ENCODE measurements at regions not wholly inside any gene's neighbourhood (a gene's known extent, or its start where the extent isn't known, plus 50 kb on each side); places are given as distances from the start of the nearest gene placed in this dataset.
"Not testable (repeated sequence)": the region's sequence is repeated elsewhere in the genome, so short reads cannot be mapped to it uniquely, and the experiment has no call there.

- no peak for DNase-seq (ENCODE audit: low spot score)
Observed at GRCh38 chr2:207409517-207409916, 120.2 kb upstream of the CREB1 start.

DNA sequence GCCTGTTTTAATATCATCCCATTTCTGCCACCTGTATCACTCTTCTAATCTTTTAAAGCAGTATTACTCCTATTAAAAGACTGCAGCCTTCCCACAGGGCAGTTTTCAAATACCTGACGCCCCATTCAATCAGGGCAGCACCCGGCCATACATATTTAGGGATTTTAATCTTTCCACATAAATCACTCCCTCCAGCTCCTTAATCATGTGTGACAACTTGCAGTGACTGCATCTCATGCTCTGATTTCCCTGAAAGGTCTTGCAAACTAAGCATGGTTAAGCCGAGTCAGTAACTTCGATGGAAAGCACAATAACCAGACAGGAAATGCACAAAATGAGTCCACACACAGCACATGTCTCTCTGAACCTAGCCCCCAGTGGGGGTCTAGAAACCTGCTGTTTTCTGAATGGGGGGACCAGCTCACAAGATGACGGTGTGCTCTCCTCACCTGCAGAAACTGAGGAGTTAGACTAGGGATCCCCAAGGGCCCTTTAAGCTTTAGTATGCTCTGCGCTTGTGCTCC is 116.9 kb upstream of the CREB1 start:
- no peak for DNase-seq (ENCODE audit: low spot score)

GRCh38 chr2:207413376-207413907 is 116.3 kb upstream of the CREB1 start:
- DNase-seq (ENCODE audit: low spot score) = no peak

DNA sequence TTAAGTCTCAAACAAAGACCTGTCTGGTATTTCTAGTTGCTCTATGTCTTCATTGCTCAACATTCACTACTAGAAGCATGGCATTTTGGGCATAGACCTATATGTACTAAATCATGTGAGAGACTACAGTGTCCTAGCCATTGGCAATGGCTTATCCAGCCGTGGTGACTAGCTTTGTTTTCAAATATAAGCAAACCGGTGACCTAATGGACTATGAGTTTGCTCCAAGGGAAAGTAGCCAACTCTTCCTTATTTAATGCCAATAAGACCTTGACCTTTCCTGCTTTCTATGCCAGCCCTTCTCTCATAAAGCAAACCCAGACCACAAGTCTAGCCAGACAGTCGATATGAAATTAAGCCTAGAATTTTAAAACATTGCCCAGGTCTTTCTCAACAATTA is 113.7 kb upstream of the CREB1 start:
- no peak for DNase-seq (ENCODE audit: low spot score)

DNA sequence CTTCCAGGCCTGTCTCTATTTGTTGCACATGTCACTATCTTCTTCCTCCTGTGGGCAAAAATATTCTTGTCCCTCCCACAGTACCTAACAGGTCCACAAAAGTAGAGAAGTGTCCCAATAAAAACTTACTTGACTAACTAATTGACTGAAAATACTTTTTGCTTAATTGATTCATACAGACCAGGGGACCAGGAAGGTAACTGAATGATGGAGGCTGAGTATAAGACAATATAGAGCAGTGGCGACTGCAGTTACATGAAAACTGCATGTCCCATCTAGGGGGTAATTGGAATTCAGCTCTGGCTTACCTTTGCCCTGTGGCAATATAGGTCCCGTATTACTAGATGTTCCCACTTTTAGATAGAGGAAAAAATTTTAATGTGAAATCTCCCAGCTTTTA is 112.9 kb upstream of the CREB1 start:
- no peak for DNase-seq (ENCODE audit: low spot score)

DNA sequence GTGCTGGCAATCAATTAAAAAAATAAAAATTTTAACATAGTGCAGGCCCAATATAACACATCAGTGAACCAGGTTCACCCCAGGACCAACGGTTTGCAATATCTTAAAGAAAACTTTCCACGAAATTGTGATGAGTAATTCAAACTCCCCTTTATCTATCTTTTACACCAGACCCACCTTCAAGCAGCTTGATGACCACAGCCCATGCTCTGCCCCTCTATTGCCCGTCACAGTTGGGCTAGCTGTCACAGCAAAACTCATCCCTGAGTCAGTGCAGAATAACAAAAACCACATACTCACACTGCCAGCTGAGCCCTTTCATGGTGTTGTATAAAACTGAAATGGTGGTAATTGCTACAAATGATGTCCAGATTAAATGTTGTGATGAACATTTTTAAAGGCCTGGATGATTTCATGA is 112.5 kb upstream of the CREB1 start:
- no peak for DNase-seq (ENCODE audit: low spot score)

DNA sequence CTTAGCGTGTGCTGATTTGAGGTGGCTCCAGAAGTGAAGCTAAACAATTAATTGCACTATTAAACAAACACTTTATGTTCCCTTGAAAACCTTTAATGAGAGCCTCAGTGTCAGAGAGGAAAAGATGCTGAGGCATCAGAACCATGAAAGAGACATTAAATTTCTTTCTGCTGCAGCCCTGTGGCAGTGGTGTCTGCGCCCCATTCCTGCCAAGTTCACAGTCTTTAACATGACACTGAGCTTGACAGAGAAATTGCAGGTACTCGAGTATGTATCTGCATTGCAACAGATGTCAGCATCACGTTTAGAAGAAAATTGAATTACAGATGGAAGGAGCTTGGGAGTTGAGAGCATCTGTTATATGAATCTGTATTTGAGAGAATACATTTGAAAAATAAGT is 111.3 kb upstream of the CREB1 start:
- DNase-seq (ENCODE audit: low spot score) = no peak

DNA sequence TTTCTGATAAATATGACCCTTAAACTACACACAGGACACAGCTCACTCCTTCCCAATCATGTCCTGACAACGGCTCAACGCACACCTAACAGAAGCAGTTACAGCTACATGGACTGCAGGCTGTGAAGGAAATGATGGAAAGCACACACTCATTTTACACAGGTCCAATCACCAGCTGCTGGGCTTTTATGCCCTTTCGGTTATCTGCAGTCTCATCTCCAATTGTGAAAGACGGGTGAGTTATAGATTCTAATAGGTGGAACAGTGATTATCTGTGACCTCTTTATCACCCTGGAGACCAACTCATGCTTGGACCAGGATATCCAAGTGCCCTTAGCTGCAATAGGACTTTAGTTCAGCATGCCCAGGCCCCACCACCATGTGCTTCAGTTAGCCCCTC is 110.4 kb upstream of the CREB1 start:
- no peak for DNase-seq (ENCODE audit: low spot score)

DNA sequence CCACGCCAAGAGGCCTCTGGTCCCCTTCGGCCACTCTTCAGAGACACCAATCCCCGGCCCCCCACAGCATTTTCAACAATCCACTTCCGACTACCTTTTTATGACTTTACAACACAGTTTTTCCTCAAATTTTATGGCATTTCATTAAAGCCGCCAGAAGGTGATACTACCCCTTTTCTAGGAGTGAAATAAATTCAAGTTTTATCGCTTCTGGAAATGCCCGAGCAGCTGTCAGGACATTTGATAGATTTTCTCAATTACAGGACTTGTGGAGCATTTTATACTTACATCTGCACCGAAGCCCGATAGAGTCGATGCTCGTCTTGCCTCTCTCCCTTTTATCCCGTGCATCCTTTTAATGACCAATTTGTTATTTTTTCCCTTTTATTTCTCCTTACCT is 108.1 kb upstream of the CREB1 start:
- no peak for DNase-seq (ENCODE audit: low spot score)

GRCh38 chr2:207422380-207422779 is 107.4 kb upstream of the CREB1 start:
- no peak for DNase-seq (ENCODE audit: low spot score)

DNA sequence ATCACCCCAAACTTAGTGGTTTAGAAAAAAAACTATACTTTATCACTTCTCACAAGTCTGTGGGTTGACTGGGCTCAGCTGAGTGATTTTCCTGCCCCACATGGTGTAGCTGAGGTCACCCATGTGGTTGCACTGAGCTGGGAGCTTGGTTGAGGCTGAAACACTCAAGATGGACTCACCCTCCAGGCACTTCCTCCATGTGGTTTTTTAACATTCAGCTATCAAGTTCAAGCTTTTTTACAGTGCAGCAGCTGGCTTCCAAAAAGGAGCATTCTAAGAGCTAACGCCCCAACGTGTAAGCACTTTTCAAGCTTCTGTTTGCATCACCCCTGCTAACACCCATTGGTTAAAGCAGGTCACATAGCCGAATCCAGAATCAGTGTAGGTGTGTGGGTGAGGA is 105.9 kb upstream of the CREB1 start:
- peak; percentile 59 for DNase-seq (ENCODE audit: low spot score)

GRCh38 chr2:207427986-207428385 is 101.8 kb upstream of the CREB1 start:
- no peak for DNase-seq (ENCODE audit: low spot score)

GRCh38 chr2:207428573-207428972 is 101.2 kb upstream of the CREB1 start:
- no peak for DNase-seq (ENCODE audit: low spot score)

DNA sequence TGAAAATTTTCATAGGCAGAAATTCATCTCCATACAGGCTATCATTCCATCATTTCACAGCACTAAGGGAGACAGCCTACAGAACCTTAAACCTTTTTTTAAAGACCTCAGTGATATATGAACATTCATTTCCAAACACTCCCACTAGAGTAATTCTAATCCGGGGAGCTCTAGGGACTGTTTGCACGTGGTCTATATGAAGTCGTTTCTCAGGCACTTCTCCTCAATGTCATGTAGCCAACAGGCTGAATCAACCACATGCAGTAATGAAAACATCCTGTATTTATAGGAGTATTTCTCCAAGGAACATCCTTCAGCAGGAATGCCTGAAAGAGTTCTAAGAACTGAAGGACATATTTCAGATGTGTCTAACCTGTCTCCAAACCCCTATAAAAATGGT is 97.3 kb upstream of the CREB1 start:
- DNase-seq (ENCODE audit: low spot score) = peak; percentile 35

GRCh38 chr2:207434306-207434705 is 95.5 kb upstream of the CREB1 start:
- DNase-seq (ENCODE audit: low spot score) = no peak

- no peak for DNase-seq (ENCODE audit: low spot score)
Observed at GRCh38 chr2:207434899-207435465, 94.8 kb upstream of the CREB1 start.

DNA sequence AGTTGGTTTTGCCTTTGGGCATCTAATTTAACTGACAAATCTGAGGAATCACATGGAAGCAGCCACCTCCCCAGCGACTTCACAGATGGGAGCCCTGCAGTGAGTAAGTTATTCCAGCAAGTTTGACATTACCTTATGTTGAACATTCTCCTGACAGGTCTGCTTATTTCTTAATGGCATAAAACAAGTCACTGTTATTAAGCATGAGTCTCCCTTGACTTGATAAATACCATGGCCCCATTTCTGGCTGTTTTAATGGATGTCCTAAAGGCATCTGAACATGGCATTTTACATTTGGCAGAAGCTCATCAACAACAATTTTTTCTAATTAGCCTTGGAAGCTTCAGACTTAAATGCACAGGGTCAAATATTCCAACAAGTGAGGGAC is 92.6 kb upstream of the CREB1 start:
- DNase-seq (ENCODE audit: low spot score) = no peak

GRCh38 chr2:207437524-207438143 is 92.1 kb upstream of the CREB1 start:
- DNase-seq (ENCODE audit: low spot score) = no peak

GRCh38 chr2:207438414-207439126 is 91.2 kb upstream of the CREB1 start:
- no peak for DNase-seq (ENCODE audit: low spot score)

DNA sequence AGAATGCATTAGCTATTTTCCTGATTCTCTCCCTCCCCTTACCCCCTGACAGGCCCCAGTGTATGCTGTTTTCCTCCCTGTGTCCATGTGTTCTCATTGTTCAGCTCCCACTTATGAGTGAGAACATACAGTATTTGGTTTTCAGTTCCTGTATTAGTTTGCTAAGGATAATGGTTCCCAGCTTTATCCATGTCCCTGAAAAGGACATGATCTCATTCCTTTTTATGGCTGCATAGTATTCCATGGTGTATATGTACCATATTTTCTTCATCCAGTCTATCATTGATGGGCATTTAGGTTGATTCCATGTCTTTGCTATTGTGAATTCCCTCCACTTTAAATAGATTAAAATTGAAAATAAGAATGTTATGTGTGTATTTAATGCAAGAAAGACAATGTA is 89.9 kb upstream of the CREB1 start:
- not testable (repeated sequence) for DNase-seq (ENCODE audit: low spot score)

DNA sequence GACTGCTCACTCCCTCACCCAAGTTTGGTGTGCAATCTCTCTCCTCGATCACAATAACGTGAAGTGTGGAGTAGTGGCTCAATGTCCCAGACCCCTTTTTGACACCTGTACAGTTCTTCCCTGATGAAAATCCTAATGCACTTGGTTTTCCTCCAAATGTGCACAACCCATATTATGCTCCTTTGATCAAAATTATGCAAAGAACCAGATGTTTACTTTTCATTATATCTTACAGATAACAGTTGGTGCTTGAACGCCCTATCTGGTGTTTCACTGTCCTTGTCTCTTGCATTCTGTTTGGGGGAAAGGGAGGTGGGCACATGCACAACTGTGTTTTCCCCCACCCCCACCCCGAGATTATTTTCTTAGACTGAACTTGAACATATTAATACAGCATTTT is 85.0 kb upstream of the CREB1 start:
- no peak for DNase-seq (ENCODE audit: low spot score)

- no peak for DNase-seq (ENCODE audit: low spot score)
Observed at GRCh38 chr2:207446653-207447052, 83.1 kb upstream of the CREB1 start.

DNA sequence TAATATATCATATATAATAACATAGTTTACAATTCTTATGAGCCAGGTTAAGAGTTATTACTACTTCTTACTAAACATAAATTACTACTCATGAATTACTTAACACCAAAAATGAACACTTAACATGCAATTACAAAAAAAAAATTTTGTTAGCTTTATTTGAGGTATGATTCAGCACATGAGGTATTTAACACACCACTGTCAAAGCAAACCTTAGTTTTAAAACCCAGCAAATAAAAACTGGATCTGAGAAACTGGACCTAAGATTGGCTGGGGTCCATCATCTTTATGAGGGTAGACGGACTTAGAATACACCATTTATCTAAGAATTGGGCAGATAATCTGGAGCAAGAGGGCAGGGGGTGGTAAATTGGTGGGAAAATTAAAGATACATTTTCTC is 81.8 kb upstream of the CREB1 start:
- no peak for DNase-seq (ENCODE audit: low spot score)
